Ovary (tissue), 3 donors: ENCODE measurements at regions not wholly inside any gene's neighbourhood (a gene's known extent, or its start where the extent isn't known, plus 50 kb on each side); places are given as distances from the start of the nearest gene placed in this dataset.

Experiments used
- EP300 ChIP-seq: sonication (generic); formaldehyde crosslinking; IDR thresholded peaks from one replicate; pipeline ENCODE4 v1.6.1; 2017; ENCODE audit warnings: antibody characterized with exemption
- POLR2A ChIP-seq: fragments of 450-650 bp; IDR thresholded peaks from one replicate; pipeline ENCODE4 v1.6.1; 2017; ENCODE audit warnings: antibody characterized with exemption, mild to moderate bottlenecking, moderate library complexity
- TF ChIP-seq, protein P1 (sequence below), 3 donors: fragments of 450-650 bp in 2 of 3; fragments of 200-600 bp in 1 of 3; IDR thresholded peaks; one replicate each; pipeline versions ENCODE4 v1.5.1 to v1.8.0; 2016 to 2022; ENCODE audit warnings: antibody characterized with exemption in 3 of 3, mild to moderate bottlenecking in 1 of 3
- donor health status: DM: no; HTN: no; CAD: no.

GRCh38 chr21:38733972-38734546 is 71.7 kb upstream of the ETS2 start:
- TF ChIP-seq, protein P1, sequence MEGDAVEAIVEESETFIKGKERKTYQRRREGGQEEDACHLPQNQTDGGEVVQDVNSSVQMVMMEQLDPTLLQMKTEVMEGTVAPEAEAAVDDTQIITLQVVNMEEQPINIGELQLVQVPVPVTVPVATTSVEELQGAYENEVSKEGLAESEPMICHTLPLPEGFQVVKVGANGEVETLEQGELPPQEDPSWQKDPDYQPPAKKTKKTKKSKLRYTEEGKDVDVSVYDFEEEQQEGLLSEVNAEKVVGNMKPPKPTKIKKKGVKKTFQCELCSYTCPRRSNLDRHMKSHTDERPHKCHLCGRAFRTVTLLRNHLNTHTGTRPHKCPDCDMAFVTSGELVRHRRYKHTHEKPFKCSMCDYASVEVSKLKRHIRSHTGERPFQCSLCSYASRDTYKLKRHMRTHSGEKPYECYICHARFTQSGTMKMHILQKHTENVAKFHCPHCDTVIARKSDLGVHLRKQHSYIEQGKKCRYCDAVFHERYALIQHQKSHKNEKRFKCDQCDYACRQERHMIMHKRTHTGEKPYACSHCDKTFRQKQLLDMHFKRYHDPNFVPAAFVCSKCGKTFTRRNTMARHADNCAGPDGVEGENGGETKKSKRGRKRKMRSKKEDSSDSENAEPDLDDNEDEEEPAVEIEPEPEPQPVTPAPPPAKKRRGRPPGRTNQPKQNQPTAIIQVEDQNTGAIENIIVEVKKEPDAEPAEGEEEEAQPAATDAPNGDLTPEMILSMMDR (IDR thresholded peaks at IDR 0.05): peak; percentile 90 to 94 (median 92)
- TF ChIP-seq POLR2A: no peak
- TF ChIP-seq EP300: no peak
